ENCODE measurements at regions not wholly inside any gene's neighbourhood (a gene's known extent, or its start where the extent isn't known, plus 50 kb on each side); places are given as distances from the start of the nearest gene placed in this dataset.

DNA sequence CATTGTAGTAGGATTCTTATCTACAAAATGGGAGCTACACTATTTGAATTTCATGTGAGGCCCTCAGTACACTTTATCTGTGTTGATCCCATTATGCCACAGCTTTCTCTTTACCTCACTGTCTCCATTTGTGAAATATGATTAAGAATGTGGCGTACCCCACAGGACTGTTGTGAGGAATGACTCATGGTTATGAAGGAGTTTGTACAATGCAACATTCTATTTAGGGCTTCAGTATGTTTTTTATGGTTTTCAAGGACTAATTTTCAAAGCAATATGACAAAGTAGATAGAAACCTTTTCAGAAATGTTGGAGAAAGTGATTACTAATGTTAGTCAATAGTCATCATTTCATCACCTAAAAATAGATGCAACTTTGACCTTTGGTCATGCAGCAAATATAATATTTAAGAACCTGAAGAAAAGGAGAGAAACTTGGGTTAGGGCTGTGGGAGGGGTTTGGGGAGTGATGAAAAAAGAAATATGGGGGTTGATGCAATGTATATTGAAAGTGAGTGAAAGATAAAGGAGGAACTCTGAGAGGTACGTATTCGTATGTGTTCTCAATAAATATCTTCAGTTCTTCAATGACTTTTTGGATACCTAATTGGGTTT, 53.7 kb upstream of the PIP5K1B start:
- POLR2A ChIA-PET = no interaction called here
- no peak for DNase-seq (ENCODE audit: extremely low spot score)
- CTCF ChIA-PET = no interaction called here
- no peak for TF ChIP-seq LEF1 (IDR thresholded peaks at IDR 0.05; ENCODE audit: borderline replicate concordance)
- no peak for TF ChIP-seq ARNT (IDR thresholded peaks at IDR 0.05)
- TF ChIP-seq L3MBTL2 (conservative IDR thresholded peaks at IDR 0.05) = no peak
- TF ChIP-seq CTBP1 (IDR thresholded peaks at IDR 0.05; ENCODE audit: borderline replicate concordance) = no peak
- TF ChIP-seq FOXM1 (IDR thresholded peaks at IDR 0.05; ENCODE audit: borderline replicate concordance) = no peak

DNA sequence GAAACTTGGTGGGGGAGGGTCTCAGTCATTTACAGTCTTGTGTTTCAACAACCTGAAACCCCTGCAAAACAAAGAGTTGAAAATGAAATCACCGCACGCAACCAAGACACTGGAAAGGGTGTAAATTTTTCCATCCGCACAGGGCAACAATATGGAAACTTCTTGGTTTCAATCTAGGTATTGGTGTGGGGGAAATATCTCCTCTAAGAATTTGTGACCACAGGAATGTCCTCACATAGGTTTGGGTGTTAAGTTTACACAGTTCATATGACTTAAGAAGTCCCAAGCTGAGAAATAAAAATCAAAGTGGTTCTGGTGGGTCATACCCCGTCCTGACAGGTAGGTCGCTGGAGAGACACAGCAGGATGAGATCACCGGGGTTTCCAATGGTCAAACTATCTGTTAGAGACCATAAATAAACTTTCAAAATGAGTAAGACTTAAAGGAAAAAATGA, 51.9 kb upstream of the PIP5K1B start:
- TF ChIP-seq FOXM1 (IDR thresholded peaks at IDR 0.05; ENCODE audit: borderline replicate concordance) = no peak
- no peak for TF ChIP-seq TARDBP (IDR thresholded peaks at IDR 0.05)
- TF ChIP-seq FOXK2 (IDR thresholded peaks at IDR 0.05) = no peak
- TF ChIP-seq FOXA1 (IDR thresholded peaks at IDR 0.05) = no peak
- TF ChIP-seq CTBP1 (IDR thresholded peaks at IDR 0.05; ENCODE audit: borderline replicate concordance) = no peak
- TF ChIP-seq BHLHE40 (IDR thresholded peaks at IDR 0.05; ENCODE audit: borderline replicate concordance) = no peak
- TF ChIP-seq NFRKB (IDR thresholded peaks at IDR 0.05) = no peak
- TF ChIP-seq L3MBTL2 (conservative IDR thresholded peaks at IDR 0.05) = no peak
- no peak for TF ChIP-seq HDGF (IDR thresholded peaks at IDR 0.05; ENCODE audit: borderline replicate concordance)
- TF ChIP-seq, protein P1, sequence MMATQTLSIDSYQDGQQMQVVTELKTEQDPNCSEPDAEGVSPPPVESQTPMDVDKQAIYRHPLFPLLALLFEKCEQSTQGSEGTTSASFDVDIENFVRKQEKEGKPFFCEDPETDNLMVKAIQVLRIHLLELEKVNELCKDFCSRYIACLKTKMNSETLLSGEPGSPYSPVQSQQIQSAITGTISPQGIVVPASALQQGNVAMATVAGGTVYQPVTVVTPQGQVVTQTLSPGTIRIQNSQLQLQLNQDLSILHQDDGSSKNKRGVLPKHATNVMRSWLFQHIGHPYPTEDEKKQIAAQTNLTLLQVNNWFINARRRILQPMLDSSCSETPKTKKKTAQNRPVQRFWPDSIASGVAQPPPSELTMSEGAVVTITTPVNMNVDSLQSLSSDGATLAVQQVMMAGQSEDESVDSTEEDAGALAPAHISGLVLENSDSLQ (IDR thresholded peaks at IDR 0.05) = no peak
- no peak for TF ChIP-seq ZNF384 (IDR thresholded peaks at IDR 0.05)
- no peak for TF ChIP-seq ELF4 (IDR thresholded peaks at IDR 0.05)
- ChIA-PET POLR2A (no interaction called here), CTCF (no interaction called here)
- DNase-seq (ENCODE audit: extremely low spot score) = no peak

DNA sequence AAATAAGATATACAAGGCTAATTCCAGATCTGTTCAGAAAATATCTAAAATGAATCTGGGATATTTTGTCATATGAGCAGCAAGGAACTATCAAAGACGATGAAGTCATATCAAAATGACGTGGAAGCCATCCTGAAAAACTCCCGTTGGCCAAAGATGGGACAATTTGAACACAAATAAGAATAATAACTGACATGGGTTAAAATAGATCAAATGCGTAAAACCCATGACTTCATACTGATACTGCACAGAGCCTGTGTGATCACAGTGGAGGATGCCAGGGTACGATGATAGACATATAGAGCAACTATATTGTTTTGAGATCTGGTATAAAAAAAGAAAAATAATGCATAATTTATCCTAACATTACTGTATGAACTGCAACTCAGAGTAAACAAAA, 51.0 kb upstream of the PIP5K1B start:
- no peak for DNase-seq (ENCODE audit: extremely low spot score)
- ChIA-PET POLR2A (no interaction called here), CTCF (no interaction called here)
- TF ChIP-seq SP1 (IDR thresholded peaks at IDR 0.05) (no peak), SUZ12 (IDR thresholded peaks at IDR 0.05) (no peak), LEF1 (IDR thresholded peaks at IDR 0.05; ENCODE audit: borderline replicate concordance) (no peak), HDGF (IDR thresholded peaks at IDR 0.05; ENCODE audit: borderline replicate concordance) (no peak), FOXA1 (IDR thresholded peaks at IDR 0.05) (no peak), ZNF384 (IDR thresholded peaks at IDR 0.05) (no peak), FOXM1 (IDR thresholded peaks at IDR 0.05; ENCODE audit: borderline replicate concordance) (no peak), L3MBTL2 (conservative IDR thresholded peaks at IDR 0.05) (no peak)
